ENCODE measurements at regions not wholly inside any gene's neighbourhood (a gene's known extent, or its start where the extent isn't known, plus 50 kb on each side); places are given as distances from the start of the nearest gene placed in this dataset.
"Not testable (repeated sequence)": the region's sequence is repeated elsewhere in the genome, so short reads cannot be mapped to it uniquely, and the experiment has no call there.

DNA sequence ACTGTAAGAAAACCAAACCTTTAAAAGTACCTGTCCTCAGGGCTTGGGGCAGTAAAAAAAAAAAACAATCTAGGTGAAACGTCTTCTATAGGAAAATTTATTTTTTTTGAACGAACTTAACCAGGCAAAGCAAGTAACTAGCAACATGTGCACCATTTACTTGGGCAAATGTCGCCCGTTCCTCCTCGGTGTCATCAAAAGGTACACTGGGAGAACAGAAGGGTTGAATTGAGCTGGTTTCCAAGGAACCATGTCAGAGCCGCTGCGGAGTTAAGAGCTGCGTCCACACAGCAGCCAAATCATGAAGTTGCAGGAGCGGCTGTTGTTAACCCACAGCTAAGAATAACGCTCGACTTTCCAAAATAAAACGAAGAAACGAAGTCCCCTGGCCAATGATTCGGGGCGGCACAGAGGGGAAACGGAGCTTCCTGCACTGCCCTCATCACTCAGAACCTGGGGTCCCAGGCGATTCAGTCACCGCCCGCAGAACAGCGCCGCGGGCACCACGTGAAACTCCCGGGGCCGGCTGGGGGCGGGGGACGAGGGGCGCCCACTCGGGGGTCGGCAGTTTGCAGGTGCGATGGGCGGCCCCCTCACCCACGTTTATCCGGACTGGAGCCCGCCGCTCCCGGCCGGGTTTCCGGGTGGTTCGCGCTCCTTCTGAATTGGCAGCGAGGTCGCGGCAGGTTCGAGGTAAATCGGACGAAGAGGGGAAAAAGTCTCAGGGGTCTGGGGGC is 53.6 kb upstream of the PLGLB1 start:
- peak; percentile 1 for DNase-seq

GRCh38 chr2:87075791-87076252 is 54.2 kb upstream of the PLGLB1 start:
- DNase-seq = peak; percentile 54

GRCh38 chr2:87076253-87077123 is 54.8 kb upstream of the PLGLB1 start:
- DNase-seq = peak; percentile 87

- DNase-seq = not testable (repeated sequence)
Observed at GRCh38 chr2:87077124-87077446, 55.4 kb upstream of the PLGLB1 start.

GRCh38 chr2:87081727-87082126 is 60.1 kb upstream of the PLGLB1 start:
- DNase-seq = not testable (repeated sequence)

- DNase-seq = not testable (repeated sequence)
Observed at GRCh38 chr2:87088079-87088478, 66.4 kb upstream of the PLGLB1 start.

DNA sequence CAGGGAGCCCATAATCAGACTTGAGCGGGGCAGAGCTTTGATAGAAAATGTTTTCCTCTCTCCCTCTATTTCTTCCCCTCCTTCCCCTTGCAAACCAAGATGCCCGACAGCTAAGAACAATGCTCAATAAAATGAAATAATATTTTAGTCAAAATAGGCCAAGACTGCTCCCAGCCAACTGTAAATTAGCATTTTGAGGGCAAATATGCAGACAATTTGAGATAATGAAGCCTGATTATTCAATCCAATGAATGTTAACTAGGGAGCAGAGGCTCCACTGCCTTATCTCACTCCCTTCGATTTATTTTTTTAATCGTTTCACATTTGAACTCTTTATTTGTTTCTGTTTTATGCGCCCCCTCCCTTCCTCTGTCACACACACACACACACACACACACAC is 67.8 kb upstream of the PLGLB1 start:
- DNase-seq = not testable (repeated sequence)

- not testable (repeated sequence) for DNase-seq
Observed at GRCh38 chr2:87093252-87093651, 71.6 kb upstream of the PLGLB1 start.

GRCh38 chr2:87093937-87094529 is 72.4 kb upstream of the PLGLB1 start:
- DNase-seq = not testable (repeated sequence)

DNA sequence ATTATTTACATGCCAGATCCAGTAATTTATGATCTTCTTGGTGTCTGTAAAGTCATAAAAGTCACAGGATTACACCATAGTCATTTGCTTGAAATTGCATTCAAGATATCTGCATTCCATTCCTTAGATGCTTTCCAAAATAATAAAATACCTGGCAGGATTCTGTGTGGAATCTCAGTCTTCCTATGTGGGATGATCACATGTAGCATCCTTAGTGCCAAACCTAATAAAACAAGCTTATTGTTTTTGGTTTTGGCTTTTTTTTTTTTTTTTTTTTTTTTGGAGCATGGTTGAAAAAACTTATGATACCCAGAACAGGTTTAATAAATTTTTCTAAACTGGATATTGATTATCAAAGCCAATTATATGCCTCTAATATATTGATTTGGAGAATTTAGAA is 74.2 kb upstream of the PLGLB1 start:
- not testable (repeated sequence) for DNase-seq

- not testable (repeated sequence) for DNase-seq
Observed at GRCh38 chr2:87128761-87129553, 107.3 kb upstream of the PLGLB1 start.

GRCh38 chr2:87132577-87132976 is 110.9 kb upstream of the PLGLB1 start:
- not testable (repeated sequence) for DNase-seq

DNA sequence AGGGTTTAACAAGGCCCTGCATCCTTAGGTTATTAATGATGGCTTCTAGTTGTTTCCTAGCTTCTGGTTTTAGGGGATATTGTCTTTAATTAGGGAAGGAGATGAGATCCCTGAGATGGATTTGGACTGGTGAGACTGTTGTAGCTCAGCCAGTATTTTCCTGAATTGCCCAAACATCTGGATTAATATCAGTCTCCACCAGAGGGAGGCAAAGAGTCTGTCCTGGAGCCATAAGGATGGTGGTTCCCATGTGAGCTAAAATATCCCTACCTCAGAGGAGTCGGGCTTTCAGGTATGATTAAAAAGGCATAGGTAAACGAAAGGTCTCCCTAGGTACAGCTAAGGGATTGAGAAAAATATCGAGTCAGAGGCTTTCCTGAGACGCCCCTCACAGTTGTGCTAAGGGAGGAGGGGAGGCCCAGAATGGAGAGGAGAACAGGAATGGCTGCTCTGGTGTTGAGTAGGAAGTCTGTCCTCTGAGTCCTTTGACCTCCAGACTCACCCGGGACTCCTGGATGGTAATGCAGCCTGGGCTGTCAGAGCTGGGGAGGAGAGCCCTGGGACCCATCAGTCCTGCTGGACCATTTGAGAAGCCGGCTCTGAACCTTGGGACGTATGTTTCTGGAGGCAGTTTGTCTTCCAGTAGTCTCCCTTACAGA is 130.3 kb upstream of the PLGLB1 start:
- not testable (repeated sequence) for DNase-seq

GRCh38 chr2:87174454-87174853 is 152.8 kb upstream of the PLGLB1 start:
- not testable (repeated sequence) for DNase-seq

DNA sequence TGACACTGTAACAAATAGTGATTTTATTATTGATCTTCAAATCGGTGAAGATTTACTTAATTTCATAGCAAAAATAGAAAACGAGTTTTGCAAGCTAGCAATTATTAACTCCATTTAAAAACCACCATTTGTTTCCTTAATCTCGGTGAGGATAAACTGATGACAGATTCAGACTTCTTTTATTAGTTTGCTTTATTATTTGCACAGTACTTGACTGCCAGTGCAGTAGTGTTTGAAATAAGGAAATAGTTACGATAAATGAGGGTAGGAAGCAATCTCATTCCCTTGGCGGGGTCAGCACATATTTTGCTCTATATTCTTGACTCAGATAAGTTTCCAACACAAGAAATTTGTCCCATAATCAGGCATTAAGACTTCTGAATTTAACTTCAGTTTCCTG is 161.7 kb upstream of the PLGLB1 start:
- not testable (repeated sequence) for DNase-seq

DNA sequence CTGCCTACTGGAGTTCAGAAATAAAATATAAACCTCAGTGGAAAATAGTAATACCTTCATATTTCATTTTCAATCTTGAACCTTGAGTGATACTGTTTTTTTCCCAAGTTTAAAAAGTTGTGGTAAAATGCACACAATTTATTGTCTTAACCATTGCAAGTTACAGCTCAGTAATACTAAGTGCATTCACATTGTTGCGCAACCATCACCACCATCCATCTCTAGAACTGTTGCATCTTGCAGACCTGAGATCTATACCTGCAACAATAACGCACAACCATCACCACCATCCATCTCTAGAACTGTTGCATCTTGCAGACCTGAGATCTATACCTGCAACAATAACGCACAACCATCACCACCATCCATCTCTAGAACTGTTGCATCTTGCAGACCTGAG is 162.6 kb upstream of the PLGLB1 start:
- not testable (repeated sequence) for DNase-seq

GRCh38 chr2:87189214-87189613 is 167.6 kb upstream of the PLGLB1 start:
- not testable (repeated sequence) for DNase-seq

DNA sequence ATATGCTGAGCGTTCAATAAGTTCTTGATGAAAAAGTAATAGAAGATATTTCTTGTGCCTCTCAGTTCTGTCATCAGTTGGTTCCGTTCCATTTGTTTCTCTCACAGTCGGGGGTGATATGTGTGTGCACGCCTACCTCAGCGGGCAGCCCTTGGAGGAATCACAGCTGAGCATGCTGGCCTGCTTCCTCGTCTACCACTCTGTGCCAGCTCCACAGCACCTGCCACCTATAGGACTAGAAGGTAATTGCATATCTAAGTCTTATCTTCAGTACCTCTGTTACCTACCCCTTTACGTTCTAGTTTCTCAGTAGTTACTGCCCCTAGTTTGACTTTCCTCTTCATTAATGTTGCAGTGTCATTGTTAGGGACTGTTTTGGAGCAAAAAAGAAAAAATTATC is 171.7 kb upstream of the PLGLB1 start:
- not testable (repeated sequence) for DNase-seq

DNA sequence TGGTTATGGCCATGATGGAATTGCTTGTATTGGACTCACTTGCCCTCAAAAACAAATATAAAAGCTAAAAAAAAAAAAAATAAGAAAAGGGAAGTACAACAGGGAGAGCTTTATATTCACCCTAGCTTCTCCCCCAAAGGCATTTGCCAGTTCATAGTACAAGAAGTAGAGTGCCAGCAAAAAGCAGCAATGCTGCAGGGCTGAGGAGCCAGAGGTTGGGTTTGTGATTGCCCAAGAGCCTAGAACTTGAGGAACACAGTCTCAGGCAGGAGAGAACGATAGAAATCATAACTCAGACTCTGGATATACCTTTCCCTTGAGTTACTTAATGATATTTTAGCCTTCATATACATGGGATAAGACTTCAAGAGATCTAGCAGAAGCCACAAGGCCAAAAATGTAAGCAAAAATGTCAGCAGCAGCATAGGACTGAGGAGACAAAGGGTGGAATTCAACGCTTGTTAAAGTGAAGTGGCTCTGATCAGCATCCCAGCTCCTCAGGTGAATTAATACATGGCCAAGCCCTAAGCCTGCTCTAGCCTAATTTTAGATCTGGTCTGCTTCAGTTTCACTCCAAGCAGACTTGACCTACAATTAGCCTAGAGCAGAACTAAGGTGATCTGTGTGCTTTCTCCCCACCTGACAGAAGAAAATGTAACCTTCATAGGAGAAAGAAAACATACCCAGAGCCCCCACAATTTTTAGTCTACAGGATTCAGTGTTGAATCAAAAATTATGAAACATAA is 172.8 kb upstream of the PLGLB1 start:
- DNase-seq = not testable (repeated sequence)

GRCh38 chr2:87196720-87197388 is 175.2 kb upstream of the PLGLB1 start:
- not testable (repeated sequence) for DNase-seq

GRCh38 chr2:87198422-87198821 is 176.8 kb upstream of the PLGLB1 start:
- not testable (repeated sequence) for DNase-seq
